GOT3 (cell line): ENCODE measurements at regions not wholly inside any gene's neighbourhood (a gene's known extent, or its start where the extent isn't known, plus 50 kb on each side); places are given as distances from the start of the nearest gene placed in this dataset.
"Not testable (repeated sequence)": the region's sequence is repeated elsewhere in the genome, so short reads cannot be mapped to it uniquely, and the experiment has no call there.

Experiments
- DNase-seq: peaks from one replicate; lab custom pipeline; 2025; ENCODE audit warnings: mixed read lengths; lab: John Stamatoyannopoulos, UW

GRCh38 chr14:28119849-28120248 is 646.7 kb upstream of the FOXG1 start:
- no peak for DNase-seq

DNA sequence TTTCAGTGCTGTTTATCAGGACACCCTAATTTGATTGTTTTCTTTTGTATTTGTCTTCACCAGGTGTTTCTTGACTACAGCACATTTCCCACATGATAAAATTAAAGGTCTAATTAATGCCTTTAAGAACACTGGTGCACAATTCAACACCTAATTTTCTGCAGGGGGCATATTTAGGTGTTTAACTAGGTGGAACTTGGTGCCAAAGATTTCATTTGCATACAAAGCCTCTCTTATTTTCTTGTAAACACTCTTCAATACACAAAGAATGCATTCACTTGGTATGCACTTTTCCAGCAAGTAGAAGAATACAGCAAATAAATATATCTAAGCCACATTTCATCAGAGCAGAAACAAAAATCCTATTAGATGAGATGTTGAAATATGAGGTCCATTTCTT is 646.2 kb upstream of the FOXG1 start:
- DNase-seq = no peak

- DNase-seq = no peak
These were observed 644.9 kb upstream of the FOXG1 start for GRCh38 chr14:28121512-28122297.

DNA sequence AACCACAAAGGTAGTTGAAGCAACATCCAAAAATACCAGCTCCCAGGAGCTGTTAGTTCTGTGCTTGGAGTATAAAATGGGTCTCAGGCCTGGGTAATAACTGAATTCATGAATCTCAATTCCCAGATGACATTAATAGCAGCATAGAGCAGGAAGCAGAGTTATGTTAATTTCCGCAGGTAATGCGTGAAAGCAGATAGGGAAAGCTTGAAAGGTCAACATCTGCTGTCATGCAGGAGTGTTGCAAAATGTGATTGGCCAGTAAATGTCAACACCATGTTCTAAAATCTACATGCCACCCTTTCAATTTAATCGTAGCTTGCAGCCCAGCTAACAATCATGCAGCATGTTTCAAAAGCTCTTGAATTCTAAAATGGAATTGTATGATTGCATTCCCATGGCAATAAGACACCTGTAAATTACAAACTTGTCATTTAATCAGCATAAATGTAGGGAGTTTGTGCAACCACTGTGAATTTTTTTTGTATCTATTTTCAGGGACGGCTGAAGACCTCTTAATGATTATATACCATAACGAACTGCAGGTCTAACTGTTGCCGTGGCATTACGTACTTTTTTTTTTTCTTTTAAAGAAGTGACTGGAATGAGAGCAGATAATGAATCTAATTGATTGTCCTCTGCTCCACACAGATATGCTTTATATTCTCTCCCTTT is 635.8 kb upstream of the FOXG1 start:
- no peak for DNase-seq

DNA sequence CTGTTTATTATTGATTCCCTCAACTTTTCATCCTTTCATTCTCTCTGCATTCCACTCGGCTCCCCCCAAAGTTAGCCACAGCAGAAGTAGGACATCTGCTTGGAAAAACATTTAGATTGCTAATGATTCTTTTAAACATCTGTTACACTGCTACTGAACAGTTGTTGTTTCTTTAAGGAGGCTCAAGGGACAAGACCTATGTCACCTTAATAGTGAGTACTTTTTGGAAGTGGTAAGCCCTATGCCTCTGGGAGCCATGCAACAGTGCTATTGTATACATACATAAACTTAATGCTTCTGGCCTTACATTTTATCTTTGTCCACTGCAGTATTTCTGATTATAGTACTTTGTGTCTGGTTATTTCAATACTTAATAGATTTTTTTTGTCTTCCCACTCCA is 628.2 kb upstream of the FOXG1 start:
- DNase-seq = no peak

GRCh38 chr14:28141662-28142061 is 624.9 kb upstream of the FOXG1 start:
- no peak for DNase-seq

GRCh38 chr14:28142400-28143015 is 624.1 kb upstream of the FOXG1 start:
- no peak for DNase-seq

- DNase-seq = no peak
These were observed 623.3 kb upstream of the FOXG1 start for GRCh38 chr14:28143316-28143715.

GRCh38 chr14:28151926-28152325 is 614.7 kb upstream of the FOXG1 start:
- no peak for DNase-seq

DNA sequence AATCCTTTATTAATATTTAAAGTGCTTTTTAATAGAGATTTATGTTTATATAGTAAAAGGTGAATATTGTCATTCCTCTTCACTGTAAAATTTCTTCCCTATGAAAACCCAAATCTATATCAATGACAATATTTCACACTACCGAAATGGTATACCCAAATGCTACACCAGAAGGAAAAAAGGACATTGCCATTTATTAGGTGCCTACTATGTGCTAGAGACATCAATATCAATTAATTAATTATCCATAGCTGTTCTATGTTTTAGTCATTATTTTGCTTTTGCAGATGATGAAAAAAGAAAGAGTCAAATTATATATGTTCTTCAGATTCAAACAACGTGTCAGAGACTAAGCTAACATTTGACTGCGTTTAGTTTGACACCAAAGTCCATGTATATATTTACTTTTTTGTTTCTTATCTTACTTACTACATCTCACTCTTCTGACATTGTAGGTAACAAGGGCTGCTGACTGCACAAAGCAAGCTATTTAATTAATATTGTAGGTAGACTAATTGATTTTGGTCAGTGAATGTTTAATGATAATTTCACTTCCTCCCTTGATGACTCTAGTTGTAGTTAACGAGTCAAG is 614.0 kb upstream of the FOXG1 start:
- DNase-seq = no peak

DNA sequence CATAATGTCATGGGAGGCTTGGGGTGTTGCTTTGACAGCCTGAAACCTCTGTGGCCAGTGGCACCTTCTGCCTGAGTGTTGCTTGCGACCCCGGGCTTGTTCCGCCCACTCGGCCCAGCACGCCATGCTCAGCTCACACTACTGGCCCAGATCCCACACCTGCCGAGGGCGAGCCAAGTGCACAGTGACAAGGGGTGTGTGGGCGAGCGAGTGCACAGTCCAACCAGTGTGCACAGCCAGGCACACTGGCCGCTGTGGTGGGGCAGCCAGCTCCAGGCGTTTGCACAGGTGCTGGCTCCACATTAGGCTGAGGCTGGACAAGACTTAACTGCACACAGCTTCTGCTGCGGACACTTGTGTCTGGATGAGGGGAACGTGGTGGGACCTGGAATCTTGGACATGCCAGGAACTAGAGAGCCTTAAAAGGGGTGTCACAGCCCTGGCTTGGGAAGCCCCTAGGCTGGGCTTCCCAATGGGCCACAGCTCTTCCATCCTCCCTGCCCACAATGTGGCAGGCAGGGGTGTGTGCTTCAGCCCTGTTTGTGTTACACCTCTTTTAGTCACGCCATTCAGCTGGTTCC is 609.2 kb upstream of the FOXG1 start:
- no peak for DNase-seq

GRCh38 chr14:28157887-28158791 is 608.4 kb upstream of the FOXG1 start:
- DNase-seq = no peak

DNA sequence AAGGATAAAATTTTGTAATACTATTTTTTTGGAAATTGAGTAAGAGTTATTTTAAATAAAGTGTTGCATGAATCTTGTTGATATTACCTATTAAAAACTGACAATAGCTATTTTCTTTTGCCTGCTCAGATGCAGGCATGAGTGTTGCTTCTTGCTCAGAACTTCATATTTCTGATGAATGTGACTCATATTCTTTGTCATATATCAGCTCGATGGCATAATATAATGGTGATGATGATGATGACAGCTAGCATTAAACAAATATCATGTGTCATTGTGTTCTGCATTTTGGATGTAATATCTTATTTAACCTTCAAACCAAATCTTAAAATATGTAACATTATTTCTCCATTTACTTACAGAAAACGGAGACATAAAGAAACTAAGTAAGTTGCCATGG is 605.5 kb upstream of the FOXG1 start:
- no peak for DNase-seq

- no peak for DNase-seq
These were observed 603.4 kb upstream of the FOXG1 start for GRCh38 chr14:28163233-28163632.

DNA sequence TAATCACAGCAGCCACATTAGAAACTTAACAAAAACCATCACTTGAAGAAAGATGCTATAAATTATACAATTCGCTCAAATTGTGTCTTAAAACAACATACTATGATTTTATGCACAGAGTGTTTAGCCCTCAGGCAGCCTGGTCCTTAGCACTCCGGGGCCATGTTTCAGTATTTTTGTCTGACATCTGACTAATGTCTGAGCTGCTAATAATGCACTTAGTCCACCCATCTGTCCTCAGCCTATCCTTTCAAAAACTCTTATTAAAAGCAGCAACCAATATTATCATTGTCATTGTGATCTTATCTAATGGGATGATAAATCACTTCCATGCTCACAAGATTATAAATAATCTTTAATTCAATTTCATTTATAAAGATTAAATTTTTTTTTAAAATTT is 602.7 kb upstream of the FOXG1 start:
- DNase-seq = no peak

- not testable (repeated sequence) for DNase-seq
These were observed 578.4 kb upstream of the FOXG1 start for GRCh38 chr14:28187902-28188830.

GRCh38 chr14:28196878-28197277 is 569.7 kb upstream of the FOXG1 start:
- DNase-seq = no peak

DNA sequence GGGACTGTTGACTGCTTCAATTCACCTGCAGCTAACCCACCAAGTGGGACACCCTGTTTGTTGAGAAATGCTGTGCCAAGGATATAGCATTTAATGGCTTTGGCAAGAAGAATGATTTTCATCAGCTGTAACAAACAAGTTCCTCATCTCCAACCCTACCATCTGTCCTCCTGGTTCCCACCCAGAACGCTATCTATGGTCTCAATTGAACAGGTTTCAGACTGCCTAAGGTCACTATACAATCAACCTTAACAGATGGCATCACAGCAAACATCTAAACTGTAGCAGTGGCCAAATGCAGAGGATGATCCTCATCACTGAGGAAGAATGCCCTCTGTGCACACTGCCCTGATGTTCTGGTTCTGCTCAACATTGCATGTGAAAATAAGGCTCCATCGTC is 546.2 kb upstream of the FOXG1 start:
- DNase-seq = no peak

DNA sequence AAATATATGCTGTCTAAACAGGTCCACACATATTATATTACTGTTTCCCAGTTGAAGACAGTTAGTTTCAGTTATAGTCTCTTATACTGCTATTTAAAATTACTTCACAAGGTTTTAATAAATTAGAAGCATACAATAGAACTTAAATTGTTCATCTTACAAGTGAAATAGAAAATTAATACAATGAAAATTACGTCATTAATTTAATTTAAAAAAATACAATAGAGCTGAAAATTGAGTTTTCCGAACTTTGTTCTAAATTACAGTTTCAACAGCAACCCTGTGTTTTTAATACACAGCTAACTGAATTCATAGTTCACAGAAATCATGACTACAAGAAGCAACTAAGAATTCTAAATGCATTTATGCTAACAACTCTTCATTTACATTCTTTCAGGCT is 525.7 kb upstream of the FOXG1 start:
- DNase-seq = no peak

DNA sequence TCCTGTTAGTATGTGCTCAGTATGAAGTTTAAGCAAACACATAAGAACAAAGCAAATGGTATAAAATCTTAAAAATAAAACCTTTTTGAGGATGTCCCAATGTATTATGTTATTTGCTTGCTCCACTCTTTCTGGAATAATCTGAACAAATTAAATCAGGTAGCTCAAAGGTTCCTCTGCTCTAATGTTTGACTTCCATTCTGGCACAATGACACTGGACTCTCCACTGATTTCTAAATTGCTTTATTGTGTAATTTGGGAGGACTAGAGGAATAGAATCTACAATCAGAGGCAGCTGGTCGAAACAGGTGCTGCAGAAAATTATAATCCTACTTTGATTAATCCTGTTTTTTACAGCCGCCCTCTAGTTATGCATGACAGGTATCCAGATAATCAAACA is 523.7 kb upstream of the FOXG1 start:
- DNase-seq = no peak
